ENCODE measurements at regions not wholly inside any gene's neighbourhood (a gene's known extent, or its start where the extent isn't known, plus 50 kb on each side); places are given as distances from the start of the nearest gene placed in this dataset.

DNA sequence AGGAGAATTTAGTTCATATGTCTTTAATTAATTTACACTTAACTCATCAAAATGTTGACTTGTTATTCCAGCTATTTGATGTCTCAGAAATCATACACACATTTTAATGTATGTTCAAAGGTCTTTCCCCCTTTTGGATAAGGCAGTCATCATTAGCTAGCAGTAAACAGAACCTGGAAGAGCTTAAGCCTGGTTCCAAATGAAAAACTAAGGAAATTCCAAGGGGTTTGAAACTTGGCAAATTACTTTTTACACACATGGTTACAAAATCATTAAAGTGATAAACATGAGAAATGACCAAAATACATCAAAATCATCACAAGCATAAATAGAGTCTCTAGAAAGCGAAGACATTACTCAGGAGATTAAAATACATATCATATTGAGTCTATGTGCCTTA is 359.8 kb upstream of the ZNF608 start:
- DNase-seq (ENCODE audit: extremely low spot score), result no peak
- CTCF ChIA-PET, result interaction anchor here (1.2 kb wide), 1 partner anchor 336 kb away, joined by 3 read pairs; no protein-coding TSS in a partner anchor
- TF ChIP-seq, protein P1, sequence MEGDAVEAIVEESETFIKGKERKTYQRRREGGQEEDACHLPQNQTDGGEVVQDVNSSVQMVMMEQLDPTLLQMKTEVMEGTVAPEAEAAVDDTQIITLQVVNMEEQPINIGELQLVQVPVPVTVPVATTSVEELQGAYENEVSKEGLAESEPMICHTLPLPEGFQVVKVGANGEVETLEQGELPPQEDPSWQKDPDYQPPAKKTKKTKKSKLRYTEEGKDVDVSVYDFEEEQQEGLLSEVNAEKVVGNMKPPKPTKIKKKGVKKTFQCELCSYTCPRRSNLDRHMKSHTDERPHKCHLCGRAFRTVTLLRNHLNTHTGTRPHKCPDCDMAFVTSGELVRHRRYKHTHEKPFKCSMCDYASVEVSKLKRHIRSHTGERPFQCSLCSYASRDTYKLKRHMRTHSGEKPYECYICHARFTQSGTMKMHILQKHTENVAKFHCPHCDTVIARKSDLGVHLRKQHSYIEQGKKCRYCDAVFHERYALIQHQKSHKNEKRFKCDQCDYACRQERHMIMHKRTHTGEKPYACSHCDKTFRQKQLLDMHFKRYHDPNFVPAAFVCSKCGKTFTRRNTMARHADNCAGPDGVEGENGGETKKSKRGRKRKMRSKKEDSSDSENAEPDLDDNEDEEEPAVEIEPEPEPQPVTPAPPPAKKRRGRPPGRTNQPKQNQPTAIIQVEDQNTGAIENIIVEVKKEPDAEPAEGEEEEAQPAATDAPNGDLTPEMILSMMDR (IDR thresholded peaks at IDR 0.05; ENCODE audit: control extremely low read depth, extremely low read depth, low read depth, missing control alignments), result no peak
- POLR2A ChIA-PET, result no interaction called here

DNA sequence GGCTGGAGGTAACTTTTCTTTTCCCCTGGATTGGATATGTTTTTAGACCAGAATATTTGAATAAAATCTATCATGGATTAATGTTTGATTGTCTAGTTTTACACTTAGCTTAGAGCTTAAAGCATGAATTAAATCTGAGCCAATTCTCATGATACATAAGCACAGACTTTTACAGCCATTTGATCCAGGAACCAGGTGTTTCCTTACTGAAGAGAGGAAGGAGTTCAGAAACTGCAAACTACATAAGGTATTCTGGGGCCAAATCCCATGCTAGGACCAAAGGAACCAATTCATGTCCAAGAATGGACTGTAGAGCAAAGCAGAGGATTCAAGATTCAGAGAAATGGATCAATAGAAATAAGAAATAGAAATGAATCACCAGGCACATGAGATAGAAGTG is 360.4 kb upstream of the ZNF608 start:
- CTCF ChIA-PET, result interaction anchor here (1.2 to 1.6 kb wide), 5 partner anchors 16 to 337 kb away, joined by 3 to 4 read pairs (median 3); no protein-coding TSS in a partner anchor
- DNase-seq (ENCODE audit: extremely low spot score), result no peak
- TF ChIP-seq, protein P1 (IDR thresholded peaks at IDR 0.05; ENCODE audit: control extremely low read depth, extremely low read depth, low read depth, missing control alignments), result no peak
- POLR2A ChIA-PET, result no interaction called here

DNA sequence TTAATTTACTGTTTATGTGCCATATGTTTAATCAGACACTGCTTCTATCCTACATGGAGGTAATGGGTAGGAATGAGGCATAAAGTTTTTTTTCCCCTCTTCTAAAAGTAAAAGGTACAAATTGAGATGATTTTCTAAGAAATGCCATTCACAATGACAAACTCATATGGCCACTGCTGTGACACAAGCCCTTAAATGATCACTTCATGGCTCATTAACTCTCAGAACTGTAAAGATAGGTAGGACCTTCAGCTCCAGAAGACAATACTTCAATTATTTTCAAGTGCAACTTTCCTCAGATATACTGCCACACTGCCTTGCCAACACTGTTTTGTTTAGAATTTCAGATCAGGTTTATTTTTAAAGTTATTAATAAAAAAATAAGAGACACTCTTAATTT is 362.9 kb upstream of the ZNF608 start:
- ChIA-PET POLR2A (no interaction called here), CTCF (no interaction called here)
- no peak for DNase-seq (ENCODE audit: extremely low spot score)
- TF ChIP-seq, protein P1 (IDR thresholded peaks at IDR 0.05; ENCODE audit: control extremely low read depth, extremely low read depth, low read depth, missing control alignments), result no peak

DNA sequence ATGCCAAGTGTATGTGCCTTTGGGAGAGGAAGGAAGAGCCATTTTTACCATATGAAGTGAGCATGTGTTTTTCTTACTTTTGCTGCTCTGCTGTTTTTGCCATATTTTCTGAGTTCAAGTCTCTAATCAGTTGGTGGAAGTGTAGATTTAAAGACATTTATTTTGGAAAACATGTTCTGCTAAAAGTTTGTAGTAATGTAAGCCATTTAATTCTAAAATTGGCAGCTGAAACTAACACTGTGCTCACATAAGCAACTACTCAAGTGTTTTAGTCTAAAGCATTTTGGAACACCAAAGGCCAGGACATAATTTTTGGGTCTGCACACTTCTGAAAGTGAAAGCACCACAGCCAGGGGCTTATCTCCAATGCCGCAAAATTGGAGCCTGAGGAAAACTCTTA is 363.4 kb upstream of the ZNF608 start:
- TF ChIP-seq, protein P1 (IDR thresholded peaks at IDR 0.05; ENCODE audit: control extremely low read depth, extremely low read depth, low read depth, missing control alignments), result no peak
- POLR2A ChIA-PET, result no interaction called here
- no peak for DNase-seq (ENCODE audit: extremely low spot score)
- CTCF ChIA-PET, result no interaction called here

DNA sequence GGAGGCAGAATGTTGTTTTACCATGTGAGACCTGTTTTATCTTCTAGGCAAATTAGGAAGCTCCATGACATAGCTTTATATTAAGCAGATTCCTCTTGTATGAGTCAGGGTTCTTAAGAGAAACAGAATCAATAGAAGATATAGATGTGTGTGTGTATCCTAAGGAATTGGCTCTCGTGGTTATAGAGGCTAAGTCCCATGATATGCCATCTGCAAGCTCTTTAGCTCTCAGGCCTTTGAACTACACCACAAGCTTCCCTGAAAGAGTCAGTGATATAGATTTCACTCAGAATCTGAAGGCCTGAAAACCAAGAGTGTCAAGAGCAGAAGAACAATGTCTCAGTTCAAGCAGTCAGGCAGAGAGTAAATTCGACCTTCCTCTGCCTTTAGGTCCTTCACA is 365.8 kb upstream of the ZNF608 start:
- DNase-seq (ENCODE audit: extremely low spot score), result no peak
- ChIA-PET POLR2A (no interaction called here), CTCF (interaction anchor here (1.0 to 1.8 kb wide), 3 partner anchors 13 to 61 kb away, joined by 3 to 5 read pairs (median 3); no protein-coding TSS in a partner anchor)
- TF ChIP-seq, protein P1 (IDR thresholded peaks at IDR 0.05; ENCODE audit: control extremely low read depth, extremely low read depth, low read depth, missing control alignments), result no peak

DNA sequence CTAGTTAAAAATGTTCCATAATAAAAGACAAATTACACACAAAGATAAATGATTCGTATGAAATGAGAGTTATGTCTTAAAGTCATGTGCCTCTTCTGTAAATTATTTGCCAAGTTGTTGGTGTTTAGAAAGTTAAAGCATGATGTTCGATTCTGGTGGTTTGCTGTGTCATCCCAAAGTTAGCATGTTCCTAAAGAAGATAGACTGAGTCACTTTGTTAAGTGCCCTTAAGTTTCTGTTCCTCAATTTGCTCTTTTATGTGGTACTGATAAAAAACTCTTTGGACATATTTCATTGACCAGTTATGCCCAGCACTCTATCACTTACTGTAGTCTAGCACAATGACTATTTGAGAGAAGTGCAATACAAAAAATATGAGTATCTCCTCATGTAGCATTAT is 366.9 kb upstream of the ZNF608 start:
- ChIA-PET POLR2A (no interaction called here), CTCF (interaction anchor here (1.2 to 1.8 kb wide), 2 partner anchors 13 to 14 kb away, joined by 3 to 5 read pairs; no protein-coding TSS in a partner anchor)
- DNase-seq (ENCODE audit: extremely low spot score), result no peak
- TF ChIP-seq, protein P1 (IDR thresholded peaks at IDR 0.05; ENCODE audit: control extremely low read depth, extremely low read depth, low read depth, missing control alignments), result no peak

DNA sequence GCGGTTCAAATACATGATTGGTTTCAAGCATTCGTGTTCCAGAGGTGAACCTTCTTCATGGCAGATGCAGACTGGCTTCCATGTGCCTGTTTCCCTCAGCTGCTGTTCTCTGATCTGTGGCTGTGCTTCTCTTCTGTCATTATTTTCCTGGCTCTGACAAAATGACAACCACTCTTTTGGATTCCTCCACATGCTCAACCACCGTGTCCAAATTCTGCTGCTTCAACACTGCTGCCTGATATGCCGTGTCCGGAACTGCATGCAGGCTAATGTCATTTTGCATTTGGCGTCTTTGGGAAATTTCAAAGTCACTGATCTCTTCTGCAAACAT is 368.7 kb upstream of the ZNF608 start:
- POLR2A ChIA-PET, result no interaction called here
- TF ChIP-seq, protein P1 (IDR thresholded peaks at IDR 0.05; ENCODE audit: control extremely low read depth, extremely low read depth, low read depth, missing control alignments), result no peak
- DNase-seq (ENCODE audit: extremely low spot score), result no peak
- CTCF ChIA-PET, result no interaction called here

All from GM10248 (cell line).